Skeletal muscle cell (primary cell): ENCODE measurements at regions not wholly inside any gene's neighbourhood (a gene's known extent, or its start where the extent isn't known, plus 50 kb on each side); places are given as distances from the start of the nearest gene placed in this dataset.
A peak's percentile ranks its signal among the peaks of the same experiment; 100 is the strongest.

Experiments
- DNase-seq: peaks from one replicate; pipeline ENCODE4 v3.0.0-alpha.2; 2010; ENCODE audit warnings: low read depth
- H3K4me3 ChIP-seq: 2 replicates; pipeline ENCODE4 v1.5.1; 2011; ENCODE audit warnings: low read depth, mild to moderate bottlenecking, control low read depth, low read length, moderate library complexity

GRCh38 chr2:198411936-198412335, 607.5 kb downstream of the PLCL1 start:
- no peak for DNase-seq
- H3K4me3 ChIP-seq = no peak overlapping the region

GRCh38 chr2:198408171-198408570, 603.8 kb downstream of the PLCL1 start:
- H3K4me3 ChIP-seq = no peak overlapping the region

GRCh38 chr2:198405311-198405710, 600.9 kb downstream of the PLCL1 start:
- no peak overlapping the region for H3K4me3 ChIP-seq
- no peak for DNase-seq

More at GRCh38 chr2:198408171-198408570, 603.8 kb downstream of the PLCL1 start:
- DNase-seq = no peak

- H3K4me3 ChIP-seq = no peak overlapping the region
- DNase-seq = no peak
Observed at GRCh38 chr2:198401644-198402043, 597.3 kb downstream of the PLCL1 start.

GRCh38 chr2:198400999-198401398, 596.6 kb downstream of the PLCL1 start:
- no peak overlapping the region for H3K4me3 ChIP-seq
- DNase-seq = no peak

GRCh38 chr2:198394208-198394607, 589.8 kb downstream of the PLCL1 start:
- DNase-seq = no peak
- H3K4me3 ChIP-seq = no peak overlapping the region

- no peak for DNase-seq
Observed at GRCh38 chr2:198390670-198391069, 586.3 kb downstream of the PLCL1 start.

GRCh38 chr2:198387677-198388076, 583.3 kb downstream of the PLCL1 start:
- no peak overlapping the region for H3K4me3 ChIP-seq
- DNase-seq = no peak

More at GRCh38 chr2:198390670-198391069, 586.3 kb downstream of the PLCL1 start:
- H3K4me3 ChIP-seq = no peak overlapping the region

GRCh38 chr2:198385856-198386255, 581.5 kb downstream of the PLCL1 start:
- no peak overlapping the region for H3K4me3 ChIP-seq
- no peak for DNase-seq

GRCh38 chr2:198385326-198385725, 580.9 kb downstream of the PLCL1 start:
- no peak overlapping the region for H3K4me3 ChIP-seq
- no peak for DNase-seq

GRCh38 chr2:198383392-198383791, 579.0 kb downstream of the PLCL1 start:
- H3K4me3 ChIP-seq = no peak overlapping the region
- DNase-seq = no peak

GRCh38 chr2:198382811-198383210, 578.4 kb downstream of the PLCL1 start:
- DNase-seq = no peak
- H3K4me3 ChIP-seq = no peak overlapping the region

- no peak for DNase-seq
- no peak overlapping the region for H3K4me3 ChIP-seq
Observed at GRCh38 chr2:198376677-198377076, 572.3 kb downstream of the PLCL1 start.

- H3K4me3 ChIP-seq = no peak overlapping the region
- DNase-seq = no peak
Observed at GRCh38 chr2:198375083-198375410, 570.7 kb downstream of the PLCL1 start.

GRCh38 chr2:198374375-198375082, 570.1 kb downstream of the PLCL1 start:
- no peak overlapping the region for H3K4me3 ChIP-seq
- DNase-seq = peak; percentile 34

- peak overlapping the region; percentile 9 for H3K4me3 ChIP-seq
Observed at GRCh38 chr2:198371921-198372543, 567.6 kb downstream of the PLCL1 start.

GRCh38 chr2:198371329-198371728, 566.9 kb downstream of the PLCL1 start:
- H3K4me3 ChIP-seq = no peak overlapping the region

More at GRCh38 chr2:198371921-198372543, 567.6 kb downstream of the PLCL1 start:
- no peak for DNase-seq

GRCh38 chr2:198368089-198368488, 563.7 kb downstream of the PLCL1 start:
- DNase-seq = no peak
- H3K4me3 ChIP-seq = no peak overlapping the region

More at GRCh38 chr2:198371329-198371728, 566.9 kb downstream of the PLCL1 start:
- no peak for DNase-seq

- DNase-seq = no peak
- H3K4me3 ChIP-seq = no peak overlapping the region
Observed at GRCh38 chr2:198362740-198363139, 558.3 kb downstream of the PLCL1 start.

- no peak overlapping the region for H3K4me3 ChIP-seq
Observed at GRCh38 chr2:198359308-198359707, 554.9 kb downstream of the PLCL1 start.

GRCh38 chr2:198356157-198356556, 551.8 kb downstream of the PLCL1 start:
- no peak overlapping the region for H3K4me3 ChIP-seq
- DNase-seq = no peak

More at GRCh38 chr2:198359308-198359707, 554.9 kb downstream of the PLCL1 start:
- DNase-seq = no peak
